DND-41 (cell line): ENCODE measurements at regions not wholly inside any gene's neighbourhood (a gene's known extent, or its start where the extent isn't known, plus 50 kb on each side); places are given as distances from the start of the nearest gene placed in this dataset.

Experiments used
- ATAC-seq: fragments of 200-7000 bp; cut with Tn5 transposase; 3 replicates; pipeline ENCODE4 v1.9.1; 2021; ENCODE audit warnings: low read depth; ENCODE audit not compliant: insufficient read depth
- DNase-seq: peaks from one replicate; pipeline ENCODE4 v3.0.0-alpha.2; 2020
- H2AFZ ChIP-seq: 2 replicates; pipeline ENCODE4 v1.6.0; 2012; ENCODE audit warnings: low read depth, low read length
- H3K27ac ChIP-seq: 2 replicates; pipeline ENCODE4 v1.5.1; 2012; ENCODE audit warnings: low read length, inconsistent platforms
- H3K27me3 ChIP-seq: fragments of 200-600 bp; sonication (generic); 2 replicates; pipeline ENCODE4 v1.6.0; 2012; ENCODE audit warnings: low read length, mild to moderate bottlenecking, inconsistent platforms; ENCODE audit not compliant: insufficient read depth, poor library complexity
- H3K36me3 ChIP-seq: 2 replicates; pipeline ENCODE4 v1.5.1; 2012; ENCODE audit warnings: low read length, inconsistent platforms; ENCODE audit not compliant: insufficient read depth
- H3K4me1 ChIP-seq: 2 replicates; pipeline ENCODE4 v1.5.1; 2012; ENCODE audit warnings: mild to moderate bottlenecking, low read length; ENCODE audit not compliant: insufficient read depth
- H3K4me2 ChIP-seq: 2 replicates; pipeline ENCODE4 v1.6.0; 2012; ENCODE audit warnings: mild to moderate bottlenecking, moderate library complexity, low read length, inconsistent platforms; ENCODE audit not compliant: insufficient read depth
- H3K4me3 ChIP-seq, 2 experiments: fragments of 200-600 bp in 1 of 2; shearing (Covaris generic) in 1 of 2; 2 replicates each; pipeline ENCODE4 v1.5.1; 2012 to 2016; ENCODE audit warnings: inconsistent platforms in 2 of 2, low read length in 2 of 2, mild to moderate bottlenecking in 2 of 2, low read depth in 1 of 2, moderate library complexity in 1 of 2
- H3K79me2 ChIP-seq: 2 replicates; pipeline ENCODE4 v1.6.0; 2012; ENCODE audit warnings: low read length, inconsistent platforms; ENCODE audit not compliant: insufficient read depth
- H3K9ac ChIP-seq: 2 replicates; pipeline ENCODE4 v1.6.0; 2012; ENCODE audit warnings: low read depth, mild to moderate bottlenecking, inconsistent platforms, low read length, moderate library complexity
- H3K9me3 ChIP-seq: 2 replicates; pipeline ENCODE4 v1.5.1; 2012; ENCODE audit warnings: low read length, moderate library complexity, mild to moderate bottlenecking, inconsistent platforms; ENCODE audit not compliant: insufficient read depth, severe bottlenecking
- H4K20me1 ChIP-seq: 2 replicates; pipeline ENCODE4 v1.6.0; 2012; ENCODE audit warnings: low read length; ENCODE audit not compliant: insufficient read depth
- EZH2 ChIP-seq: IDR thresholded peaks from 3 replicates; pipeline ENCODE4 v1.6.1; 2012; ENCODE audit warnings: borderline replicate concordance, low read depth, mild to moderate bottlenecking, moderate library complexity, low read length, inconsistent platforms; ENCODE audit not compliant: severe bottlenecking
- TF ChIP-seq, protein P1 (sequence below): IDR thresholded peaks from 2 replicates; pipeline ENCODE4 v1.5.1; 2012; ENCODE audit warnings: borderline replicate concordance, low read length, moderate library complexity, mild to moderate bottlenecking; ENCODE audit not compliant: poor library complexity, severe bottlenecking; ENCODE audit errors: extremely low read depth

GRCh38 chr17:71227841-71228240 is 893.0 kb upstream of the SOX9 start:
- Histone ChIP-seq H3K36me3 (no peaks in the 10 kb centered on the region), H3K4me3 (no peak overlapping the region), H3K4me2 (no peak overlapping the region), H3K27ac (no peak overlapping the region), H3K27me3 (no peaks in the 10 kb centered on the region), H3K4me1 (no peaks in the 10 kb centered on the region), H3K79me2 (no peaks in the 10 kb centered on the region), H4K20me1 (no peaks in the 10 kb centered on the region), H3K9ac (no peak overlapping the region), H2AFZ (no peak overlapping the region), H3K9me3 (no peaks in the 10 kb centered on the region)
- ATAC-seq: no peak
- TF ChIP-seq, protein P1, sequence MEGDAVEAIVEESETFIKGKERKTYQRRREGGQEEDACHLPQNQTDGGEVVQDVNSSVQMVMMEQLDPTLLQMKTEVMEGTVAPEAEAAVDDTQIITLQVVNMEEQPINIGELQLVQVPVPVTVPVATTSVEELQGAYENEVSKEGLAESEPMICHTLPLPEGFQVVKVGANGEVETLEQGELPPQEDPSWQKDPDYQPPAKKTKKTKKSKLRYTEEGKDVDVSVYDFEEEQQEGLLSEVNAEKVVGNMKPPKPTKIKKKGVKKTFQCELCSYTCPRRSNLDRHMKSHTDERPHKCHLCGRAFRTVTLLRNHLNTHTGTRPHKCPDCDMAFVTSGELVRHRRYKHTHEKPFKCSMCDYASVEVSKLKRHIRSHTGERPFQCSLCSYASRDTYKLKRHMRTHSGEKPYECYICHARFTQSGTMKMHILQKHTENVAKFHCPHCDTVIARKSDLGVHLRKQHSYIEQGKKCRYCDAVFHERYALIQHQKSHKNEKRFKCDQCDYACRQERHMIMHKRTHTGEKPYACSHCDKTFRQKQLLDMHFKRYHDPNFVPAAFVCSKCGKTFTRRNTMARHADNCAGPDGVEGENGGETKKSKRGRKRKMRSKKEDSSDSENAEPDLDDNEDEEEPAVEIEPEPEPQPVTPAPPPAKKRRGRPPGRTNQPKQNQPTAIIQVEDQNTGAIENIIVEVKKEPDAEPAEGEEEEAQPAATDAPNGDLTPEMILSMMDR: no peak
- TF ChIP-seq EZH2: no peak
- DNase-seq: no peak

DNA sequence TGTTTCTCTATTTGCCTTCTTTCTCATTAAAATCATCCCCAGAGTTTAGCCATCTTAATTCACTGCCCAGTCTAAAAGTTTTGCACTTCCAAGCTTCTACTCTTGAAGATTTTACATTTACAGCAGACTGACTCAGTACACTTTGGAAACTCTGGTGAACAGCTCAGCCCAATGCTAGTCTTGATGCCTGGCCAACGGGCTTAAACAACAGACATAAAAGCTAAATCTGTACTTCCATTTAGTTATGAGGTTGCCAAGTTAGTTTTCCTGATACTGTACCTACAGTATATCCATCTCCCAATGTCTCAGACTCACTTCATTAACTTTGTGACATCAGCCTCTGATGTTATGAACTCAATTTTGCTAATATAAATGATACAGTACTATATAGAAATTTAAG is 891.8 kb upstream of the SOX9 start:
- DNase-seq: no peak
- ATAC-seq: no peak
- H3K9ac ChIP-seq: no peak overlapping the region
- peaks cover 1% of the 10 kb centered on the region; the same call in 1 of the 2 replicates for H3K4me1 ChIP-seq
- TF ChIP-seq, protein P1: no peak
- no peak for TF ChIP-seq EZH2
- no peak overlapping the region for H3K4me3 ChIP-seq
- H3K27me3 ChIP-seq: no peaks in the 10 kb centered on the region
- no peak overlapping the region for H3K4me2 ChIP-seq
- no peaks in the 10 kb centered on the region for H3K9me3 ChIP-seq
- H3K36me3 ChIP-seq: no peaks in the 10 kb centered on the region
- H2AFZ ChIP-seq: no peak overlapping the region
- no peaks in the 10 kb centered on the region for H3K79me2 ChIP-seq
- no peaks in the 10 kb centered on the region for H4K20me1 ChIP-seq
- no peak overlapping the region for H3K27ac ChIP-seq

DNA sequence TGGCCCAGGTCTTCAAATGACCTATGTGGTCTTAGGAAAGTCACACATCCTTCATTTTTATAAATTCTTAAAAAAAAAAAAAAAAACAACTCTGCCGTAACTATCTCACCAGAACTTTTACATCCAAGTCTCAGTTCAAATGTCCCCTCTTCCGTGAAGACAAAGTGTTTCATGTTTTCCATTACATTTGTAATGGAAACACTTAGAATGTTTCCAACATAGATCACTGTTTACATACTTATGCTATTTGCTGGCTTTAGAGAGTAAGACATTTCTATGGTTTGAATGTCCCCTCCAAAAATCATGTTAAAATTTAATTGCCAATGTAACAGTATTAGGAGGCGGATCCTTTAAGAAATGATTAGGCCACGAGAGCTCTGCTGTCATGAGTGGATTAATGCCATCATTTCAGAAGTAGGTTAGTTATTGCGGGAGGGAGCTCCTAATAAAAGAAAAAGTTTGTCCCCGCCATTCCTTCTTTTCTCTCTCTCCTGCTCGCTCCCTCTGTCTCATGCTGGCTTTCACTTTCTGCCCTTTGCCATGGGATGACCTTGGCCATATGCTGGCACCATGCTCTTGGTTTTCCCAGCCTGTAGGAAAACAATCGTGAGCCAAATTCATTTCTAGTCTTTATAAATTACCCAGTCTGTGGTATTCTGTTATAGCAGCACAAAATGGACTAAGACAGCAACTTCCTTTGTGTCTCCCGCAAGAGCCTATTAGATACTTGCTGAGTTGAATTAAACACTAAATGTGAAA is 887.8 kb upstream of the SOX9 start:
- DNase-seq (no peak), ATAC-seq (no peak)

More for the DNA sequence above, 887.8 kb upstream of the SOX9 start:
- Histone ChIP-seq H3K27me3 (no peaks in the 10 kb centered on the region), H3K9ac (no peak overlapping the region), H3K27ac (no peak overlapping the region), H2AFZ (no peak overlapping the region), H3K36me3 (no peaks in the 10 kb centered on the region), H4K20me1 (no peaks in the 10 kb centered on the region), H3K4me1 (peaks cover 11% of the 10 kb centered on the region; the same call in 1 of the 2 replicates), H3K79me2 (no peaks in the 10 kb centered on the region), H3K9me3 (no peaks in the 10 kb centered on the region), H3K4me2 (no peak overlapping the region), H3K4me3 (no peak overlapping the region)
- TF ChIP-seq, protein P1: no peak
- no peak for TF ChIP-seq EZH2
